ENCODE measurements at regions not wholly inside any gene's neighbourhood (a gene's known extent, or its start where the extent isn't known, plus 50 kb on each side); places are given as distances from the start of the nearest gene placed in this dataset.

- H3K9me3 ChIP-seq (ENCODE audit: insufficient read depth in 2 of 2, low read depth in 1 of 2, low read length in 1 of 2), result peaks cover 1 to 3% of the 10 kb centered on the region in 2 experiments; a peak in 2 of 4 replicates
- H3K79me1 ChIP-seq (ENCODE audit: low read depth, low read length), result no peaks in the 10 kb centered on the region
- H2BK5ac ChIP-seq (ENCODE audit: low read depth, low read length), result no peak overlapping the region
- no peak overlapping the region for H2BK120ac ChIP-seq (replicated peaks; ENCODE audit: low read depth, low read length)
- ChIA-PET POLR2A (ENCODE audit: partially characterized antibody) (interaction anchor here (0.7 kb wide), 1 partner anchor 146 kb away, joined by 3 read pairs; no protein-coding TSS in a partner anchor), CTCF (ENCODE audit: partially characterized antibody) (interaction anchor here (1.5 kb wide), 1 partner anchor 12 kb away, joined by 3 read pairs; no protein-coding TSS in a partner anchor)
- no peak overlapping the region for H3K4ac ChIP-seq (replicated peaks; ENCODE audit: insufficient read length, low read depth, low read length)
- no peak overlapping the region for H4K91ac ChIP-seq (replicated peaks; ENCODE audit: insufficient read length, low read length)
- no peak overlapping the region for H2AFZ ChIP-seq (ENCODE audit: low read length)
- no peak overlapping the region for H2BK20ac ChIP-seq (ENCODE audit: low read length)
- H3K36me3 ChIP-seq (ENCODE audit: control insufficient read depth in 2 of 4, insufficient read depth in 4 of 4, low read length in 3 of 4), result no peaks in the 10 kb centered on the region
- H3K79me2 ChIP-seq (ENCODE audit: control insufficient read depth in 1 of 2, insufficient read depth in 2 of 2, low read length in 2 of 2), result no peaks in the 10 kb centered on the region
- no peak overlapping the region for H3K56ac ChIP-seq (replicated peaks; ENCODE audit: insufficient read length, low read depth, low read length)
- no CpG with 5 or more reads among the region's 4 CpGs for WGBS, 2 experiments (ENCODE audit: extremely low coverage in 1 of 2, insufficient coverage in 1 of 2, insufficient read length in 1 of 2, insufficient replicate concordance in 2 of 2, low coverage in 1 of 2, low lambda C conversion rate in 2 of 2, missing lambda C conversion rate in 1 of 2)
- H2BK12ac ChIP-seq (ENCODE audit: low read depth, low read length), result no peak overlapping the region
- no peak overlapping the region for H4K8ac ChIP-seq (ENCODE audit: extremely low read depth, insufficient read depth, low read length)
- FAIRE-seq (no peak), DNase-seq (ENCODE audit: low read depth in 1 of 2, low spot score in 2 of 2) (no peak)
- no peak overlapping the region for H3K14ac ChIP-seq (ENCODE audit: insufficient read length)
- H3K23ac ChIP-seq (ENCODE audit: insufficient read length), result no peak overlapping the region
- H3K18ac ChIP-seq (ENCODE audit: extremely low read depth, low read length), result no peak overlapping the region
- H3K9ac ChIP-seq (replicated peaks in 1 of 4; ENCODE audit: extremely low read depth in 1 of 4, low read depth in 3 of 4, low read length in 3 of 4), result no peak overlapping the region
- no peak overlapping the region for H4K5ac ChIP-seq (ENCODE audit: insufficient read length, low read depth, low read length)
- H3K4me1 ChIP-seq (replicated peaks in 1 of 4; ENCODE audit: control insufficient read depth in 3 of 4, insufficient read depth in 4 of 4, low read length in 3 of 4), result no peaks in the 10 kb centered on the region; a peak in 1 of 7 replicates
- no peaks in the 10 kb centered on the region for H3K27me3 ChIP-seq (replicated peaks in 1 of 4; ENCODE audit: control insufficient read depth in 3 of 4, extremely low read depth in 1 of 4, insufficient read depth in 3 of 4, low read length in 3 of 4)
- H4K20me1 ChIP-seq (replicated peaks in 1 of 2; ENCODE audit: control insufficient read depth in 1 of 2, insufficient read depth in 2 of 2, low read length in 2 of 2), result no peaks in the 10 kb centered on the region
- no peak overlapping the region for H3K27ac ChIP-seq (ENCODE audit: low read depth, low read length)
- H2BK15ac ChIP-seq (ENCODE audit: low read length), result no peak overlapping the region
- H2AK5ac ChIP-seq (ENCODE audit: low read depth, low read length), result no peak overlapping the region
- no peaks in the 10 kb centered on the region for H3K23me2 ChIP-seq (ENCODE audit: low read depth, low read length)
- no peak overlapping the region for H3K4me3 ChIP-seq (ENCODE audit: extremely low read depth in 1 of 4, insufficient read depth in 2 of 4, low read depth in 3 of 4, low read length in 4 of 4)
- no peak overlapping the region for H3K4me2 ChIP-seq (ENCODE audit: insufficient read depth in 1 of 2, low read depth in 2 of 2, low read length in 2 of 2)
- TF ChIP-seq CTCF (IDR thresholded peaks at IDR 0.05; ENCODE audit: control extremely low read depth in 1 of 3, insufficient read depth in 1 of 3, low read depth in 1 of 3, low read length in 3 of 3) (no peak), PHF8 (conservative IDR thresholded peaks at IDR 0.05; ENCODE audit: low read depth, low read length) (no peak)
Measured at GRCh38 chr5:152869971-152870370, 464.9 kb upstream of the NMUR2 start.
